ENCODE measurements at regions not wholly inside any gene's neighbourhood (a gene's known extent, or its start where the extent isn't known, plus 50 kb on each side); places are given as distances from the start of the nearest gene placed in this dataset.

GRCh38 chr4:158016511-158016910, 156.3 kb downstream of the GASK1B start:
- H3K4me3 ChIP-seq (replicated peaks; ENCODE audit: low read depth, low read length) = no peak overlapping the region
- TF ChIP-seq CTCF (IDR thresholded peaks at IDR 0.05; ENCODE audit: low read depth, low read length, missing control alignments) = no peak
- no peak for DNase-seq (ENCODE audit: extremely low read depth, low read depth)

- TF ChIP-seq CTCF (IDR thresholded peaks at IDR 0.05; ENCODE audit: low read depth, low read length, missing control alignments) = no peak
- no peak overlapping the region for H3K4me3 ChIP-seq (replicated peaks; ENCODE audit: low read depth, low read length)
- no peak for DNase-seq (ENCODE audit: extremely low read depth, low read depth)
Observed at GRCh38 chr4:158015241-158015640, 157.6 kb downstream of the GASK1B start.

GRCh38 chr4:158013858-158014257, 159.0 kb downstream of the GASK1B start:
- DNase-seq (ENCODE audit: extremely low read depth, low read depth) = no peak
- no peak for TF ChIP-seq CTCF (IDR thresholded peaks at IDR 0.05; ENCODE audit: low read depth, low read length, missing control alignments)
- H3K4me3 ChIP-seq (replicated peaks; ENCODE audit: low read depth, low read length) = no peak overlapping the region

- no peak for DNase-seq (ENCODE audit: extremely low read depth, low read depth)
- no peak overlapping the region for H3K4me3 ChIP-seq (replicated peaks; ENCODE audit: low read depth, low read length)
- TF ChIP-seq CTCF (IDR thresholded peaks at IDR 0.05; ENCODE audit: low read depth, low read length, missing control alignments) = no peak
Observed at GRCh38 chr4:158010361-158010760, 162.5 kb downstream of the GASK1B start.

GRCh38 chr4:158008551-158009218, 164.1 kb downstream of the GASK1B start:
- DNase-seq (ENCODE audit: extremely low read depth, low read depth) = no peak
- H3K4me3 ChIP-seq (replicated peaks; ENCODE audit: low read depth, low read length) = no peak overlapping the region
- no peak for TF ChIP-seq CTCF (IDR thresholded peaks at IDR 0.05; ENCODE audit: low read depth, low read length, missing control alignments)

GRCh38 chr4:158007566-158007965, 165.3 kb downstream of the GASK1B start:
- no peak overlapping the region for H3K4me3 ChIP-seq (replicated peaks; ENCODE audit: low read depth, low read length)
- TF ChIP-seq CTCF (IDR thresholded peaks at IDR 0.05; ENCODE audit: low read depth, low read length, missing control alignments) = no peak
- no peak for DNase-seq (ENCODE audit: extremely low read depth, low read depth)

- DNase-seq (ENCODE audit: extremely low read depth, low read depth) = no peak
- no peak for TF ChIP-seq CTCF (IDR thresholded peaks at IDR 0.05; ENCODE audit: low read depth, low read length, missing control alignments)
- H3K4me3 ChIP-seq (replicated peaks; ENCODE audit: low read depth, low read length) = no peak overlapping the region
Observed at GRCh38 chr4:158006990-158007389, 165.8 kb downstream of the GASK1B start.

Data from HFF-Myc (cell line).